ENCODE measurements at regions not wholly inside any gene's neighbourhood (a gene's known extent, or its start where the extent isn't known, plus 50 kb on each side); places are given as distances from the start of the nearest gene placed in this dataset.

- TF ChIP-seq CTCF (conservative IDR thresholded peaks at IDR 0.05) = no peak
- TF ChIP-seq ZFX (IDR thresholded peaks at IDR 0.05) = no peak
- no peak overlapping the region for H3K27ac ChIP-seq
Measured at GRCh38 chr6:169868458-169868857, 117.0 kb downstream of the ERMARD start.

- no peak overlapping the region for H3K27ac ChIP-seq
- TF ChIP-seq ZFX (IDR thresholded peaks at IDR 0.05) (no peak), CTCF (conservative IDR thresholded peaks at IDR 0.05) (no peak)
Measured at GRCh38 chr6:169867751-169868191, 116.3 kb downstream of the ERMARD start.

- no peak overlapping the region for H3K27ac ChIP-seq
- no peak for TF ChIP-seq ZFX (IDR thresholded peaks at IDR 0.05)
- no peak for TF ChIP-seq CTCF (conservative IDR thresholded peaks at IDR 0.05)
Measured at GRCh38 chr6:169866668-169867521, 115.5 kb downstream of the ERMARD start.

GRCh38 chr6:169866140-169866534, 114.7 kb downstream of the ERMARD start:
- TF ChIP-seq ZFX (IDR thresholded peaks at IDR 0.05) = no peak
- TF ChIP-seq CTCF (conservative IDR thresholded peaks at IDR 0.05) = no peak
- no peak overlapping the region for H3K27ac ChIP-seq

GRCh38 chr6:169865346-169866139, 114.1 kb downstream of the ERMARD start:
- no peak overlapping the region for H3K27ac ChIP-seq
- no peak for TF ChIP-seq ZFX (IDR thresholded peaks at IDR 0.05)
- no peak for TF ChIP-seq CTCF (conservative IDR thresholded peaks at IDR 0.05)

- TF ChIP-seq CTCF (conservative IDR thresholded peaks at IDR 0.05) (no peak), ZFX (IDR thresholded peaks at IDR 0.05) (no peak)
- no peak overlapping the region for H3K27ac ChIP-seq
Measured at GRCh38 chr6:169864148-169865020, 113.0 kb downstream of the ERMARD start.

Measured in C4-2B (cell line).